ENCODE measurements at regions not wholly inside any gene's neighbourhood (a gene's known extent, or its start where the extent isn't known, plus 50 kb on each side); places are given as distances from the start of the nearest gene placed in this dataset.

DNA sequence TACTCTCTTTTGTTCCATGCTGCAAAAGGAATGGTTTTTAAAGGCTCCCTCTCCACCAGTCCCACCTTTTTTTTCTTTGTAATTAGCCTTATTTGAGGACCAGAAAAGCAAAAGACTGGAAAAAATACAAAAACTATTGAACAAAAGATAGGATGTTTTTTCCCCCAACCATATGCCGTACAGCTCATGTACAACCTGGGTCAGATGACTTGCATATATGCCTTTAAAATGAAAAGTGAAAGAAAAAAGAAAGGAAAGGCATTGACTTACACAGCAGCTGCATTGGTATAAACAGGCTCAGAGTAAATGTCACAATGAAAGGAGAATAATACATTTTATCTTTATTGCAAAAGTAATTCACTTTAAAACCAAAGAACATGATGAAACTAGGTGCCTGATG, 69.5 kb upstream of the CMC1 start:
- no peak for DNase-seq

DNA sequence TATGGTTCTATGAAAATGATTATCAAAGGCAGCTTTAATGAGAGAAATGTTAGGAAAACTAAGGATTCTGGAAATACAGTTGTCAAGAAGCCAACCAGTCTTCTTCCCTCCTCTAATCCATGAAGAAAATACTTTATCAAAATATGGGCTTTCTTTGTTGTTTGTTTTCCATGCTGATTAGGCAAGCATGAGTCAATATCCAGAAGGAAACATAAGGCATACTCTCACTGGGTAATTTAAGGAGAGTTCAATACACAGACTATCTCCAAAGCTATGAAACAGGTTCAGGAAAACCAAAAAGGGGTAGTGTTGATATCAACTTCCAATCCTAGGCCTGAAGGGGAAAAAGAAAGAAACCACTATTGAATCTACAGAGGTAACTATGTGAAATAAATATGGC, 68.7 kb upstream of the CMC1 start:
- no peak for DNase-seq

DNA sequence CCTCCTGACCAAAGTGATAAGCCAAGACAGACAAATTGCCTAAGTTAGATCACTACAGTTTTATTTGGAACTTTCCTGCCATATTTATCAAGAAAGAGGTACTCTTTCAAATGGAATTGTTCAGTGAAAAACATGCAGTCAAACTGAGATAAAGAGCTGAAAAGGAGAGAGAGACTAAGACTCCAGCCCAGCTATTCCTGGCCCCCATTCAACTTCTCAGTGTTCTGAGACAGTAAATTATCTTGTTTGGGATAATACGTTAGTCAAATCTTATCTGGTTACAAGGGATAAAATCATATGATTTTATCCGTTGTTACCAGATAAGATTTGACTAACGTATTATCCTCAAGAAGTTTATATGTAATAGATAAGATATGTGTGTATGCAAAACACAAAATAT, 67.6 kb upstream of the CMC1 start:
- no peak for DNase-seq

DNA sequence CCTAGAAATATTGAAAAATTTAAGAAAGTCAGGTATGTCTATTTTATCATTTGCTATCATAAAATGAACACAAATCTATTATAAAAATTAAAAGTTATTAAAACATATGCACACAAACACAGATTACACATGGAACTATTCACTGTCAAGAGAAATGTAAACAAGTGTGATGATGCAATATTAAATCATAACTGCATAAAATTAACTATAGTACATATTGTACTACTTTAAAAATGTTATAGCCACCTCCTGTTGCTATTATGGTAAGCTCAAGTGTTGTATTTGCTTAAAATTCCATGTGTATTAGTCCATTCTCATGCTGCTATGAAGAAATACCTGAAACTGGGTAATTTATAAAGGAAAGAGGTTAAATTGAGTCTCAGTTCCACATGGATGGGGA, 54.7 kb upstream of the CMC1 start:
- DNase-seq, result no peak

DNA sequence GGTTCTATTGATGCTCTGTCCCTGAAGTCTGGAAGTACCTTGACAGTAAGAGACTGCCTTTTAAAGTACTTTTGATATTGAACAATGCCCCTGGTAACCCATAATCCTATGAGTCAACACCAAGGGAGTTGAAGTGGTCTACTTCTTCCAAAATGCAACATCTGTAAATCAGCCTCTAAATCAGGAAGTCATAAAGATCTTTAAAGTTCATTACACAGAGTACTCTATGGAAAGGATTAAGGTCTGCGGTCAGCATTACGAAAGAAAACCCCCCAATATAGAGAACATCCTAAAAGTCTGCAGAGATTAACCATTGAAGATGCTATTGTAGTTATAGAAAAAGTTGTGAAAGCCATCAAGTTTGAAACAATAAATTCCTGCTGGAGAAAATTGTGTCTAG, 52.7 kb upstream of the CMC1 start:
- DNase-seq, result no peak

DNA sequence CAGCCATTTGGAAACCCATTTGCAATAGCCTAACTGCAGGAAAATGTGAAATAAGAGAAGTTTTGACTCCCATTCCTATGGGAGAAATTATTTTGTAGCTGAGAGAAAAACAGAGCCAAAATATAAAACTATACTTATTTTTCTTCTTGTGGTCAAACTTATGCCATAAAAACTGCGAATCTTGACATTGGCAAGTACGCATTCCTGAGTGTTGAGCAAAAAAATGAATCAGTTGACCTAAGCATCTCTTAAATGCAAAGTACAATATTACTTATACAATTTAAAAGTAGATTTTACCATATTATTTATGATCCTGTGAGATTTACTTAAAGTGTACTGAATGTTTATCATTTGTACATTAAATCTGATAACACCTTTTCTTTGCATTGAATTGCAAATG, 50.1 kb upstream of the CMC1 start:
- no peak for DNase-seq

Data from suppressor macrophage treated with lipopolysaccharide for 1 hour (primary cell).